ENCODE measurements at regions not wholly inside any gene's neighbourhood (a gene's known extent, or its start where the extent isn't known, plus 50 kb on each side); places are given as distances from the start of the nearest gene placed in this dataset.
"Not testable (repeated sequence)": the region's sequence is repeated elsewhere in the genome, so short reads cannot be mapped to it uniquely, and the experiment has no call there.

DNA sequence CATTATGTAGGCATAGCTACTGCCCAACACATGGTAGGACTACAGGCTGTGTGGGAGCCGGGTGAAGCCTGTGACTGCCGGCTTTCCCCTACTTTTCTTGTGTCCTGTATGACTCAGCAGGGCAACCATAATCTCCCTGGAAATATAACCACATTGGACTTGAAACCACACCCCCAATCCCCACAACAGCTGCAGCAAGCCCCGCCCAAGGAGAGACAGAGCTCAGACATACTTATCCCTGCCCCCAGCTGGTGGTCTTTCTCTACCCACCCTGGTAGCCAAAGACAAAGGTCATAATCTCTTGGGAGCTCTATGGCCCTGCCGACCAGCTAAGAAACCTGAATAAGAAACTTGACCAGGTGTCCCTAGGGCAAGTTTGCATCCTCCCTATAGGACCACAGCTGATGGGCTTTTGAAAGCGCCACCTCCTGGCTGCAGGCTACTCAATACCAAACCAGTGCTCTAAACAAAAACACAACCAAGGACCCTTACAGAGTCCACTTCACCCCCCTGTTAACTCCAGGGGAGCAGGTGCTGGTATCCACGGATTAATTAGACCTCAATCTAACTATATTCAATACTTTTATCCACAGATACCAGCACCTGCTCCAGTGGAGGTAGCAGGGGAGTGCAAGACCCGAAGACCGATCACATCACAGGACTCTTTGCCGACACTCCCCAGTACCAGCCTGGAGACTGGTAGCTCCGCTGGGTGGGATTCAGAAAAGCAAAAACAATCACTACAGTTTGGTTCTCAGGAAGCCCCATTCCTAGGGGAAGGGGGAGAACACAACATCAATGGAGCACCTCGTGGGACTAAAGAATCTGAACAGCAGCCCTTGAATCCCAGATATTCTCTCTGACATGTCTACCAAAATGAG lies 91.2 kb downstream of the IRX5 start:
- no peaks in the 10 kb centered on the region for H3K36me3 ChIP-seq
- H3K9me3 ChIP-seq: peaks cover 0 to 3% (median 0%) of the 10 kb centered on the region in 4 donors
- H3K4me1 ChIP-seq: no peaks in the 10 kb centered on the region
- no peak overlapping the region for H3K4me3 ChIP-seq
- no peaks in the 10 kb centered on the region for H3K27me3 ChIP-seq
- H3K27ac ChIP-seq: no peak overlapping the region
- 34% methylated on average over 10 of the region's 11 CpGs for WGBS (ENCODE audit: insufficient coverage, low coverage, low lambda C conversion rate, missing lambda C conversion rate)
- no peak for DNase-seq
- intact Hi-C loops (cut with DNase I): no loop called here
- no peak for TF ChIP-seq POLR2A (IDR thresholded peaks at IDR 0.05)
- no peak for TF ChIP-seq CTCF (IDR thresholded peaks at IDR 0.05)
- no peak for ATAC-seq

DNA sequence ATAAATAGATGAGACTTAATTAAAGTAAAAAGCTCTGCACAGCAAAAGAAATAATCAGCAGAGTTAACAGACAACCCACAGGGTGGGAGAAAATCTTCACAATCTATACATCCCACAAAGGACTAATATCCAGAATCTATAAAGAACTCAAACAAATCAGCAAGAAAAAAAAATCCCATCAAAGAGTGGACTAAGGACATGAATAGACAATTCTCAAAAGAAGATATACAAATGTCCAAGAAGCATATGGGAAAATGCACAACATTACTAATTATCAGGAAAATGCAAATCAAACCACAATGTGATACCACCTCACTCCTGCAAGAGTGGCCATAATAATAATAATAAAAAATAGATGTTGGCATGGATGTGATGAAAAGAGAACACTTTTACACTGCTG lies 96.6 kb downstream of the IRX5 start:
- ATAC-seq; DNase-seq; H3K4me3 ChIP-seq; H3K36me3 ChIP-seq; intact Hi-C loops (cut with DNase I); H3K27me3 ChIP-seq; H3K4me1 ChIP-seq; H3K27ac ChIP-seq; H3K9me3 ChIP-seq: not testable (repeated sequence)

GRCh38 chr16:55029509-55029908 lies 98.8 kb downstream of the IRX5 start:
- intact Hi-C loops (cut with DNase I): no loop called here
- H3K9me3 ChIP-seq: no peaks in the 10 kb centered on the region
- no peaks in the 10 kb centered on the region for H3K4me1 ChIP-seq
- H3K27ac ChIP-seq: no peak overlapping the region
- no peaks in the 10 kb centered on the region for H3K36me3 ChIP-seq
- TF ChIP-seq CTCF (IDR thresholded peaks at IDR 0.05) (no peak), POLR2A (IDR thresholded peaks at IDR 0.05) (no peak)
- ATAC-seq: no peak
- DNase-seq: no peak
- 63% methylated on average over 1 of the region's 1 CpG for WGBS (ENCODE audit: insufficient coverage, low coverage, low lambda C conversion rate, missing lambda C conversion rate)
- H3K4me3 ChIP-seq: no peak overlapping the region
- H3K27me3 ChIP-seq: no peaks in the 10 kb centered on the region

DNA sequence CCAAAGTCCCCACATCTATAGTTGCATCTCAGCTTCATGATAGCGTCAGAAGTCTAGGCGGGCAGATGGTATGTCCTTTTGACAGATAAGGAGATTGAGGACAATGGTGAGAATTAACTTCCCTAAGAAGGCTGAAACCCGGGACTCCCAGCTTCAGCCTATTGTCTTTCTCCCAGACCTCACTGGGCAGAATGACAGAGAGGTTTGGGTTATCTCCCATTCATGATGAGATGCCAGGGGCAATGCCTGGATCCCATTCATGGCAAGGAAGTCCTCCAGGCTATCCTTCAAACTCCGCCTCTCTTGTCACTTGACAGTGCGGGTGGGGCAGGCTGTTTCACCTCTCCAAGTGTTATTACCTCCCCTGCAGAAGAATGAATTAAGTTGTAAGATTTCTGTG lies 100.3 kb downstream of the IRX5 start:
- Histone ChIP-seq H3K9me3 (no peaks in the 10 kb centered on the region), H3K27ac (no peak overlapping the region), H3K27me3 (no peaks in the 10 kb centered on the region), H3K4me1 (no peaks in the 10 kb centered on the region), H3K4me3 (no peak overlapping the region), H3K36me3 (no peaks in the 10 kb centered on the region)
- intact Hi-C loops (cut with DNase I): no loop called here
- WGBS (ENCODE audit: insufficient coverage, low coverage, low lambda C conversion rate, missing lambda C conversion rate): 41% methylated on average over 5 of the region's 5 CpGs
- ATAC-seq: no peak
- TF ChIP-seq POLR2A (IDR thresholded peaks at IDR 0.05): no peak
- TF ChIP-seq CTCF (IDR thresholded peaks at IDR 0.05): no peak
- DNase-seq: no peak

GRCh38 chr16:55031481-55031880 lies 100.8 kb downstream of the IRX5 start:
- ATAC-seq (no peak), DNase-seq (no peak)
- H3K4me1 ChIP-seq: no peaks in the 10 kb centered on the region
- H3K9me3 ChIP-seq: no peaks in the 10 kb centered on the region
- no peaks in the 10 kb centered on the region for H3K27me3 ChIP-seq
- TF ChIP-seq POLR2A (IDR thresholded peaks at IDR 0.05): no peak
- TF ChIP-seq CTCF (IDR thresholded peaks at IDR 0.05): no peak
- H3K4me3 ChIP-seq: no peak overlapping the region
- no peaks in the 10 kb centered on the region for H3K36me3 ChIP-seq
- intact Hi-C loops (cut with DNase I): no loop called here
- H3K27ac ChIP-seq: no peak overlapping the region
- WGBS (ENCODE audit: insufficient coverage, low coverage, low lambda C conversion rate, missing lambda C conversion rate): 61% methylated on average over 6 of the region's 6 CpGs
